Type B pancreatic cell (in vitro differentiated cells): ENCODE measurements at regions not wholly inside any gene's neighbourhood (a gene's known extent, or its start where the extent isn't known, plus 50 kb on each side); places are given as distances from the start of the nearest gene placed in this dataset.

ENCODE experiments used
- DNase-seq: peaks from one replicate; pipeline ENCODE4 v3.0.0; 2021; ENCODE audit warnings: mixed read lengths; ENCODE audit not compliant: unreplicated experiment; ENCODE audit errors: extremely low spot score
- H3K27ac Mint-ChIP-seq: 2 replicates; pipeline ENCODE4 v1.8.0; 2021; ENCODE audit warnings: mild to moderate bottlenecking, mixed read lengths
- H3K27me3 Mint-ChIP-seq: 2 replicates; pipeline ENCODE4 v1.8.0; 2021; ENCODE audit warnings: mixed read lengths
- H3K36me3 Mint-ChIP-seq: 2 replicates; pipeline ENCODE4 v1.8.0; 2021; ENCODE audit warnings: mixed read lengths
- H3K4me1 Mint-ChIP-seq: one replicate; pipeline ENCODE4 v1.8.0; 2021; ENCODE audit warnings: mixed read lengths; ENCODE audit not compliant: unreplicated experiment
- H3K4me3 Mint-ChIP-seq: 2 replicates; pipeline ENCODE4 v1.8.0; 2021; ENCODE audit warnings: mild to moderate bottlenecking, mixed read lengths
- H3K9me3 Mint-ChIP-seq: 2 replicates; pipeline ENCODE4 v1.8.0; 2021; ENCODE audit warnings: mixed read lengths
- CTCF ChIP-seq: fragments of 200-600 bp; sonication (generic); conservative IDR thresholded peaks from 2 replicates; pipeline ENCODE4 v1.5.0; 2021; ENCODE audit warnings: antibody characterized with exemption, mild to moderate bottlenecking

DNA sequence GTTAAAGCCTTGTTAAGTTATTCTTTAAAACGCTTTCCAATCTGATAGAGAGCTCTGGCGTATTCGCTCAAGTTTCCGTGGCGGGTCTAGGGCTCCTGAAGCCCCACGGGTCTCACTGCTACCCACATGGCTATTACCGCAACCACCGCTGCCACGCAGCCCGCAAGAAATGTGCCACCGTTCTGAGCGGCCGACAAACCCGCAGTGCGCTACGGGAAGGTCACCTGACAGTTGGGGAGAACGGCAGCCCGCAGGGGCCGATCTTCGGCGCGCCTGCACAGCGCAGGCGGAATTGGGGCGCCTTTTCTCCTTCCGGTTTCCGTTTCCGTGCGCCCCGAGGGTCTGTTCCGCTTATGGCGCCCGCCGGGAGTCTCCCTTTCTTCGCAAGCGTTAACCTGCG lies 76.6 kb upstream of the SNRPN start:
- no peak for TF ChIP-seq CTCF
- Mint-ChIP-seq H3K4me3 (peak overlapping the region; percentile 68), H3K27ac (no peak overlapping the region), H3K9me3 (no peaks in the 10 kb centered on the region), H3K36me3 (no peaks in the 10 kb centered on the region), H3K27me3 (no peaks in the 10 kb centered on the region), H3K4me1 (no peaks in the 10 kb centered on the region)
- no peak for DNase-seq

- no peak for DNase-seq
- no peak for TF ChIP-seq CTCF
- Mint-ChIP-seq H3K4me1 (no peaks in the 10 kb centered on the region), H3K36me3 (no peaks in the 10 kb centered on the region), H3K4me3 (no peak overlapping the region), H3K9me3 (no peaks in the 10 kb centered on the region), H3K27ac (no peak overlapping the region), H3K27me3 (no peaks in the 10 kb centered on the region)
These were observed 75.3 kb upstream of the SNRPN start for GRCh38 chr15:24879492-24879891.

DNA sequence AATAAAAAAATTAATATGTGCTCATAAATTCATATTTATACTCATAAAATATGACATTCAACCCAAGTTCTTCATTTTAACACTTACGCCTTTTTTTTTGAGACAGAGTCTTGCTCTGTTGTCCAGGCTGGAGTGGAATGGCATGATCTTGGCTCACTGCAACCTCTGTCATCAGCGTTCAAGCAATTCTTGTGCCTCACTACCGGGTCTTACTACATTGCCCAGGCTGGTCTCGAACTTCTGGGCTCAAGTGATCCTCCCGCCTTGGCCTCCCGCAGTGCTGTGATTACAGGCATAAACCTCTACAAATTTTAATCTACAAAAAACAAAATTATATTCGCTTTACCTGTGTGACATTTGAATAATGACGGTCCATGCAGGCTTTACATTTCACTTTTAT lies 74.1 kb upstream of the SNRPN start:
- H3K36me3 Mint-ChIP-seq, result no peaks in the 10 kb centered on the region
- H3K27ac Mint-ChIP-seq, result no peak overlapping the region
- TF ChIP-seq CTCF, result no peak
- H3K4me1 Mint-ChIP-seq, result no peaks in the 10 kb centered on the region
- no peak for DNase-seq
- H3K27me3 Mint-ChIP-seq, result no peaks in the 10 kb centered on the region
- no peaks in the 10 kb centered on the region for H3K9me3 Mint-ChIP-seq
- no peak overlapping the region for H3K4me3 Mint-ChIP-seq

DNA sequence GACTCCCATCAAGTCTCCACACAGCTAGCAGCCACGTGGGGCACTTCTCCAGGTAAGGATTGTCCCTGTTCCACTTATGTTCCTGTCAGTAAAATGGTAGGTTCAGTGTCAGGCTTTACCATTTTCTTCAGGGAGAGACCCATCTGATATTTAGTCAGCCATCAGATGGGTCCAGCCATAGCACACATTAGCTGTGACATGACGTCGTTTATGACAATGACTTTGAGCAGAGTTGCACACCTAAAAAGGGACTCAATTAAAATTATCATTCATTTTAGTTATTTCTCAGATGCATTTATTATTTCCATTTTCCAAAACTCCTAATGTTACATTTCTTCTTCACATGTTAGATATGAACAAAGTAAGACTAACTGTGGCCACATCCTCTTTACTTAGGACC lies 68.2 kb upstream of the SNRPN start:
- no peak overlapping the region for H3K4me3 Mint-ChIP-seq
- H3K36me3 Mint-ChIP-seq, result no peaks in the 10 kb centered on the region
- no peak overlapping the region for H3K27ac Mint-ChIP-seq
- no peak for DNase-seq
- no peaks in the 10 kb centered on the region for H3K4me1 Mint-ChIP-seq
- no peaks in the 10 kb centered on the region for H3K27me3 Mint-ChIP-seq
- no peak for TF ChIP-seq CTCF
- H3K9me3 Mint-ChIP-seq, result no peaks in the 10 kb centered on the region

DNA sequence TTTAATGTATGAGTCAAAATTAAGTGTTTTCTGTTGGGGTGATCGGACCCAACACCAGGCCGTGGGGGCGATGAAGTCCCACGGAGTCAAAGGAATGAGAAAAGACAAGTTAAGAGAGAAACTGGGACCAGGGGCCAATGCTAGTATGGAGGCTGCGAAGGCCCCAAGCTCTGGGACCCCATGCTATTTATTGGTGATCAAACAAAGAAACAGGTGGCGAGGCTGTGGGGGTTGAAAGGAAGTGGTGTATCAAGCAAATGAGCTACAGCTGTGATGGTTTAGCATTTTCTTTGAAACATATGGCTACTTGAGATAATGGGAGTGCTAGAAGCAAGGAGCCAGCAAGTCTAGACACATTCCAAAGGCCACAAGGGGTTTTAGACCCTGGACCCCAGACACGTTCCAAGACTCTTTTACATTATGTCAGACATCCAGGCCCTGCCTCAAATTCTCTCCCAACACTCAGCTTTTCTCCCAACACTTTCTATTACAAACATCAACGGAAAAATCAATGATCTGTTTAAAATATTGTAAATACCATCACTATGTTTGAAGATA lies 56.0 kb upstream of the SNRPN start:
- no peak overlapping the region for H3K27ac Mint-ChIP-seq

More for the DNA sequence above, 56.0 kb upstream of the SNRPN start:
- Mint-ChIP-seq H3K27me3 (no peaks in the 10 kb centered on the region), H3K4me3 (no peak overlapping the region), H3K9me3 (no peaks in the 10 kb centered on the region), H3K4me1 (no peaks in the 10 kb centered on the region), H3K36me3 (no peaks in the 10 kb centered on the region)
- DNase-seq, result no peak
- no peak for TF ChIP-seq CTCF
